Neuronal stem cell (in vitro differentiated cells): ENCODE measurements at regions not wholly inside any gene's neighbourhood (a gene's known extent, or its start where the extent isn't known, plus 50 kb on each side); places are given as distances from the start of the nearest gene placed in this dataset.

Experiments used
- DNase-seq: peaks from one replicate; pipeline ENCODE4 v3.0.0-alpha.2; 2013; ENCODE audit warnings: low spot score
- H2AFZ ChIP-seq: one replicate; pipeline ENCODE4 v1.6.1; 2013; ENCODE audit warnings: mild to moderate bottlenecking, low read length, inconsistent platforms
- H2AK5ac ChIP-seq: 2 replicates; pipeline ENCODE4 v1.6.1; 2013; ENCODE audit warnings: low read depth, mild to moderate bottlenecking, inconsistent platforms, low read length, moderate library complexity, mixed read lengths
- H2BK120ac ChIP-seq: 2 replicates; pipeline ENCODE4 v1.6.1; 2013; ENCODE audit warnings: low read depth, mild to moderate bottlenecking, inconsistent platforms, low read length, moderate library complexity, mixed read lengths
- H2BK12ac ChIP-seq: one replicate; pipeline ENCODE4 v1.6.1; 2013; ENCODE audit warnings: low read length, inconsistent platforms
- H2BK15ac ChIP-seq: 2 replicates; pipeline ENCODE4 v1.6.1; 2013; ENCODE audit warnings: mild to moderate bottlenecking, low read length, inconsistent platforms, mixed read lengths
- H2BK5ac ChIP-seq: one replicate; pipeline ENCODE4 v1.6.1; 2013; ENCODE audit warnings: inconsistent platforms, mild to moderate bottlenecking, low read length, moderate library complexity
- H3K14ac ChIP-seq: one replicate; pipeline ENCODE4 v1.6.1; 2013; ENCODE audit warnings: low read length, inconsistent platforms
- H3K18ac ChIP-seq: 2 replicates; pipeline ENCODE4 v1.6.1; 2013; ENCODE audit warnings: low read length, inconsistent platforms
- H3K23ac ChIP-seq: 2 replicates; pipeline ENCODE4 v1.6.1; 2013; ENCODE audit warnings: low read depth, mild to moderate bottlenecking, mixed read lengths, low read length, inconsistent platforms; ENCODE audit not compliant: poor library complexity
- H3K27ac ChIP-seq: replicated peaks from 3 replicates; pipeline ENCODE4 v1.5.1; 2013; ENCODE audit warnings: low read length, inconsistent platforms
- H3K27me3 ChIP-seq, 3 experiments: 2 replicates each; pipeline ENCODE4 v1.6.1; 2013; ENCODE audit warnings: low read length in 3 of 3, mild to moderate bottlenecking in 2 of 3, inconsistent platforms in 1 of 3, low read depth in 1 of 3, mixed read lengths in 1 of 3, moderate library complexity in 1 of 3; ENCODE audit not compliant: control insufficient read depth in 3 of 3, insufficient read depth in 3 of 3
- H3K36me3 ChIP-seq, 2 donors: replicated peaks in 1 of 2; 2 replicates each; pipeline ENCODE4 v1.6.1; 2013; ENCODE audit warnings: low read length in 2 of 2; ENCODE audit not compliant: control insufficient read depth in 2 of 2, insufficient read depth in 2 of 2
- H3K4ac ChIP-seq: 2 replicates; pipeline ENCODE4 v1.6.1; 2013; ENCODE audit warnings: inconsistent platforms, mild to moderate bottlenecking, low read length, moderate library complexity
- H3K4me1 ChIP-seq, 2 donors: 1 replicate in 1 of 2; 2 replicates in 1 of 2; pipeline ENCODE4 v1.6.1; 2013; ENCODE audit warnings: low read length in 2 of 2, low read depth in 1 of 2; ENCODE audit not compliant: control insufficient read depth in 2 of 2, insufficient read depth in 1 of 2
- H3K4me2 ChIP-seq: one replicate; pipeline ENCODE4 v1.6.1; 2013; ENCODE audit warnings: mild to moderate bottlenecking, low read length, inconsistent platforms; ENCODE audit not compliant: insufficient read depth, poor library complexity, severe bottlenecking
- H3K4me3 ChIP-seq, 2 donors: 2 replicates each; pipeline ENCODE4 v1.5.1; 2013; ENCODE audit warnings: low read length in 2 of 2, mild to moderate bottlenecking in 2 of 2, inconsistent platforms in 1 of 2, moderate library complexity in 1 of 2
- H3K79me1 ChIP-seq: one replicate; pipeline ENCODE4 v1.6.1; 2013; ENCODE audit warnings: low read depth, mild to moderate bottlenecking, inconsistent platforms, low read length, moderate library complexity
- H3K9ac ChIP-seq: one replicate; pipeline ENCODE4 v1.6.1; 2013; ENCODE audit warnings: mild to moderate bottlenecking, low read depth, low read length, inconsistent platforms; ENCODE audit not compliant: poor library complexity
- H3K9me3 ChIP-seq, 2 donors: replicated peaks in 1 of 2; 2 replicates each; pipeline versions ENCODE3 to v1.6.1; 2013; ENCODE audit warnings: low read length in 2 of 2, mild to moderate bottlenecking in 2 of 2, inconsistent platforms in 1 of 2, low read depth in 1 of 2, mixed read lengths in 1 of 2, moderate library complexity in 1 of 2; ENCODE audit not compliant: control insufficient read depth in 2 of 2, insufficient read depth in 1 of 2
- H4K8ac ChIP-seq: one replicate; pipeline ENCODE4 v1.6.1; 2013; ENCODE audit warnings: low read depth, mild to moderate bottlenecking, inconsistent platforms, low read length, moderate library complexity
- H4K91ac ChIP-seq: one replicate; pipeline ENCODE4 v1.6.1; 2013; ENCODE audit warnings: low read length, low read depth, mild to moderate bottlenecking, inconsistent platforms; ENCODE audit not compliant: poor library complexity
- WGBS, 2 donors: extraction: QIAGEN DNeasy Blood & Tissue Kit; methylation state at CpG; one replicate each; pipeline ENCODE4 v1.1.7; 2013; ENCODE audit warnings: missing lambda C conversion rate in 2 of 2, mixed read lengths in 1 of 2; ENCODE audit not compliant: insufficient read length in 2 of 2, insufficient replicate concordance in 1 of 2; ENCODE audit errors: extremely low coverage in 2 of 2; 5-methylcytosine and 5-hydroxymethylcytosine counted together

DNA sequence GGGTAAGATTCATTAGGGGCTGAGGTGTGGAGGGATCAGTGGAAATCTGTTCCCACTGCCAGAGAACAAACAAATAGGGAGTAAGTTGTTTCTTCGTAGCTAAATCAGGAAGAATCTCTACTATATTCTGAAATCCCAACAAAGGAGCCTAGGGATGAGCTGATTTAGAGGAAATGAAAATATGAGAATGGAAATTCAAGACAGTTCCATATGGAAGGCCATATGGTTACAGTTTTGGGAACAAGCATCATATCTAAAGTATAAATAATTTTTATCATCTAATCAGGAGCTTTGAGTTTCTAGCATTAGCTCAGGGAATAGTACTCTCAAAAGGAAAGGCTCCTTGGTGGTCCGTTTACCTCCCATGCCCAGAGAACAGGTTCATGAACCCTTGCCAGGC, 218.2 kb downstream of the AASDH start:
- DNase-seq = no peak
- no peak overlapping the region for H3K23ac ChIP-seq
- H3K4me1 ChIP-seq = peaks cover 0 to 2% of the 10 kb centered on the region in 2 donors
- no peak overlapping the region for H4K91ac ChIP-seq
- no peak overlapping the region for H3K4me3 ChIP-seq
- peaks cover 0 to 3% of the 10 kb centered on the region in 2 donors for H3K36me3 ChIP-seq
- H3K18ac ChIP-seq = no peak overlapping the region
- no peak overlapping the region for H3K9ac ChIP-seq
- H3K4ac ChIP-seq = no peak overlapping the region
- no peak overlapping the region for H2BK120ac ChIP-seq
- H3K27ac ChIP-seq = no peak overlapping the region
- no peak overlapping the region for H2BK5ac ChIP-seq
- H3K27me3 ChIP-seq = no peaks in the 10 kb centered on the region
- H3K4me2 ChIP-seq = no peak overlapping the region
- no peak overlapping the region for H3K14ac ChIP-seq
- no peak overlapping the region for H2BK12ac ChIP-seq
- no peak overlapping the region for H4K8ac ChIP-seq
- H3K79me1 ChIP-seq = no peaks in the 10 kb centered on the region
- no peak overlapping the region for H2AFZ ChIP-seq
- no peak overlapping the region for H2BK15ac ChIP-seq
- WGBS, 2 donors = no CpG with 5 or more reads among the region's 2 CpGs
- H2AK5ac ChIP-seq = no peak overlapping the region
- H3K9me3 ChIP-seq = peaks cover 0 to 11% of the 10 kb centered on the region in 2 donors

DNA sequence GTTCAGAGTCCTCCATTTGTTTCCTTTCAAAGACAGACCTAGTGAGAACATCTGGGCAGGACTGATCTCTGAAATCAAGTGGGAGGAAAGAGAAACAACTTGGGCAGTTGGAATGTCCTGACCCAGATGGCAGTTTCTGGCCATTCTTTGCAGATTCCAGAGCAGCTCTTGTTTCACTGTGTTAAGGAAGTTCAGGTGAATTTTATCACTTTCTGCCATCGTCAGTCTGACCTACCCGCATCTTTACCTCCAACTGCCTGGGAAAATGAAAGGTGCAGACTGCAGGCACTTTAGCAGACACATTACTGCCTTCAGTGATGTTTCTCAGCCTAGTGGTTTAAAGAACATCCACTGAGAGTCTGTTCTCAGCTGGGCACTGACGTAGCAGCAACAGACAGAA, 216.2 kb downstream of the CEP135 start:
- no CpG with 5 or more reads among the region's 3 CpGs for WGBS, 2 donors
- DNase-seq = no peak
- no peak overlapping the region for H3K14ac ChIP-seq
- H3K79me1 ChIP-seq = no peaks in the 10 kb centered on the region
- no peak overlapping the region for H2BK120ac ChIP-seq
- H2AK5ac ChIP-seq = no peak overlapping the region
- no peaks in the 10 kb centered on the region for H3K36me3 ChIP-seq
- no peak overlapping the region for H2BK5ac ChIP-seq
- no peak overlapping the region for H3K9ac ChIP-seq
- H4K8ac ChIP-seq = no peak overlapping the region
- peaks cover 0 to 2% of the 10 kb centered on the region in 2 donors for H3K4me1 ChIP-seq
- H3K18ac ChIP-seq = no peak overlapping the region
- no peak overlapping the region for H3K27ac ChIP-seq
- no peak overlapping the region for H3K4me2 ChIP-seq
- no peak overlapping the region for H2AFZ ChIP-seq
- no peaks in the 10 kb centered on the region for H3K27me3 ChIP-seq
- H2BK12ac ChIP-seq = no peak overlapping the region
- no peak overlapping the region for H3K23ac ChIP-seq
- no peak overlapping the region for H3K4me3 ChIP-seq
- peaks cover 0 to 11% of the 10 kb centered on the region in 2 donors for H3K9me3 ChIP-seq
- H4K91ac ChIP-seq = no peak overlapping the region
- no peak overlapping the region for H3K4ac ChIP-seq
- no peak overlapping the region for H2BK15ac ChIP-seq

DNA sequence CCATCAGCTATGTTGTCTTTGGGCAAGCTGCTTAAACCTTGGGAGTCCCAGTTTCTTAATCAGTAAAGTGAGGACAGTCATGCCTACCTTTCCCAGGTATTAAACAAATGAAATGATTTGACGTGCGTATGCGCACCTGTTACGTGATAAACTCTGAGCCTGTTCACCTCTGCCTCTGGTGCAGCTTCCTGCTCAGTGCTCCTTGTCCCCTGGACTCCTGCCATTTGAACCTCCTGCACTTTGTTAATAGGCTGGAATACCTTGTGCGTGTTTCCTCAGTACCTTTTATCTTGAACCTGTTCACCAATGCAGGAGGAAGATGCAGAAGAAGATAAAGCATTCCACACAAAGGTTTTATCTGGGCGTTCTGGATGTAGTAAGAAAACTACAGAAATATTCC, 211.9 kb downstream of the CEP135 start:
- Histone ChIP-seq H2BK120ac (no peak overlapping the region), H3K14ac (no peak overlapping the region), H4K8ac (no peak overlapping the region), H3K27ac (no peak overlapping the region), H2BK5ac (no peak overlapping the region), H2BK12ac (no peak overlapping the region), H3K36me3 (no peaks in the 10 kb centered on the region), H3K18ac (no peak overlapping the region), H3K4me1 (peaks cover 2% of the 10 kb centered on the region in 2 donors), H3K9ac (no peak overlapping the region), H3K4me2 (no peak overlapping the region), H3K23ac (no peak overlapping the region), H3K4ac (no peak overlapping the region), H2BK15ac (no peak overlapping the region), H4K91ac (no peak overlapping the region), H3K27me3 (no peaks in the 10 kb centered on the region), H2AK5ac (no peak overlapping the region), H3K9me3 (no peaks in the 10 kb centered on the region), H3K4me3 (no peak overlapping the region), H3K79me1 (no peaks in the 10 kb centered on the region), H2AFZ (no peak overlapping the region)
- no CpG with 5 or more reads among the region's 6 CpGs for WGBS, 2 donors
- DNase-seq = no peak

DNA sequence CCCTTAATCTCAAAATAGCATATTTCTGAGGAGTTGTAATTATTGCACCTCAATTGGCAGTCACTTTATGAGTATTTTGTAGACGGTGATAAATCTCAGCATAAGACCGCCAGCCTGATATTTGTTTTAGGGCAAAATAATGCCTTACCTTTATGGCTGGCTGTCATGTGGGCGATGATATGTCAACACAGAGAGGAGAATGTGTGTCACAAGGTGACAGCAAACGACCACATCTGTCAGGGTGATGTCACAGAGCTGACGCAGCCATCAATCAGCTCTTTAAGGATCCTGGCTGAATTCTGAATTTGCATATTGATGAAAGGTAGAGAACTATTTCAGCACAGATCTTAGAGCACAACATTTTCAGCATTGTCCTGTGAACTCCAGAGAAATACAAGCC, 209.7 kb downstream of the CEP135 start:
- no CpG with 5 or more reads among the region's 5 CpGs for WGBS, 2 donors
- Histone ChIP-seq H3K27me3 (no peaks in the 10 kb centered on the region), H4K8ac (no peak overlapping the region), H2AK5ac (no peak overlapping the region), H3K23ac (no peak overlapping the region), H3K4ac (no peak overlapping the region), H2AFZ (no peak overlapping the region), H2BK120ac (no peak overlapping the region), H3K4me3 (no peak overlapping the region), H3K79me1 (no peaks in the 10 kb centered on the region), H2BK5ac (no peak overlapping the region), H3K36me3 (no peaks in the 10 kb centered on the region), H3K9me3 (no peaks in the 10 kb centered on the region), H2BK15ac (no peak overlapping the region), H3K4me2 (no peak overlapping the region), H2BK12ac (no peak overlapping the region), H3K4me1 (peaks cover 0 to 2% of the 10 kb centered on the region in 2 donors), H3K9ac (no peak overlapping the region), H3K14ac (no peak overlapping the region), H3K27ac (no peak overlapping the region), H3K18ac (no peak overlapping the region), H4K91ac (no peak overlapping the region)
- no peak for DNase-seq
